ENCODE measurements at regions not wholly inside any gene's neighbourhood (a gene's known extent, or its start where the extent isn't known, plus 50 kb on each side); places are given as distances from the start of the nearest gene placed in this dataset.

- peak; percentile 14 for DNase-seq (ENCODE audit: low read depth)
These were observed 1527.3 kb downstream of the TECRL start for GRCh38 chr4:62881901-62882300.

GRCh38 chr4:62881210-62881609 lies 1528.0 kb downstream of the TECRL start:
- DNase-seq (ENCODE audit: low read depth): no peak

GRCh38 chr4:62872856-62873255 lies 1536.4 kb downstream of the TECRL start:
- DNase-seq (ENCODE audit: low read depth): no peak

GRCh38 chr4:62871078-62871477 lies 1538.2 kb downstream of the TECRL start:
- DNase-seq (ENCODE audit: low read depth): no peak

- no peak for DNase-seq (ENCODE audit: low read depth)
These were observed 1538.8 kb downstream of the TECRL start for GRCh38 chr4:62870451-62870850.

- no peak for DNase-seq (ENCODE audit: low read depth)
These were observed 1544.0 kb downstream of the TECRL start for GRCh38 chr4:62865261-62865660.

GRCh38 chr4:62849696-62850095 lies 1559.6 kb downstream of the TECRL start:
- DNase-seq (ENCODE audit: low read depth): no peak

GRCh38 chr4:62835631-62836030 lies 1573.6 kb downstream of the TECRL start:
- no peak for DNase-seq (ENCODE audit: low read depth)

GRCh38 chr4:62822306-62822705 lies 1586.9 kb downstream of the TECRL start:
- DNase-seq (ENCODE audit: low read depth): no peak

- DNase-seq (ENCODE audit: low read depth): no peak
These were observed 1592.7 kb downstream of the TECRL start for GRCh38 chr4:62816566-62816965.

GRCh38 chr4:62814510-62815047 lies 1594.7 kb downstream of the TECRL start:
- DNase-seq (ENCODE audit: low read depth): no peak

- no peak for DNase-seq (ENCODE audit: low read depth)
These were observed 1602.4 kb downstream of the TECRL start for GRCh38 chr4:62806816-62807215.

GRCh38 chr4:62804075-62804474 lies 1603.9 kb downstream of the ADGRL3 start:
- DNase-seq (ENCODE audit: low read depth): no peak

GRCh38 chr4:62797221-62797620 lies 1597.1 kb downstream of the ADGRL3 start:
- no peak for DNase-seq (ENCODE audit: low read depth)

GRCh38 chr4:62791386-62791785 lies 1591.3 kb downstream of the ADGRL3 start:
- no peak for DNase-seq (ENCODE audit: low read depth)

GRCh38 chr4:62771983-62772557 lies 1571.9 kb downstream of the ADGRL3 start:
- no peak for DNase-seq (ENCODE audit: low read depth)

GRCh38 chr4:62740296-62740695 lies 1540.2 kb downstream of the ADGRL3 start:
- DNase-seq (ENCODE audit: low read depth): no peak

GRCh38 chr4:62717154-62717553 lies 1517.0 kb downstream of the ADGRL3 start:
- DNase-seq (ENCODE audit: low read depth): no peak

- DNase-seq (ENCODE audit: low read depth): no peak
These were observed 1511.4 kb downstream of the ADGRL3 start for GRCh38 chr4:62711575-62711974.

GRCh38 chr4:62709618-62710252 lies 1509.6 kb downstream of the ADGRL3 start:
- DNase-seq (ENCODE audit: low read depth): no peak

GRCh38 chr4:62706423-62706822 lies 1506.3 kb downstream of the ADGRL3 start:
- no peak for DNase-seq (ENCODE audit: low read depth)

- DNase-seq (ENCODE audit: low read depth): no peak
These were observed 1483.9 kb downstream of the ADGRL3 start for GRCh38 chr4:62683799-62684566.

- no peak for DNase-seq (ENCODE audit: low read depth)
These were observed 1476.8 kb downstream of the ADGRL3 start for GRCh38 chr4:62676962-62677361.

Measured in non-pigmented ciliary epithelial cell (primary cell).